Transverse colon (tissue), 4 donors: ENCODE measurements at regions not wholly inside any gene's neighbourhood (a gene's known extent, or its start where the extent isn't known, plus 50 kb on each side); places are given as distances from the start of the nearest gene placed in this dataset.

ENCODE experiments used
- CTCF ChIP-seq, 5 experiments: fragments of 200-600 bp in 3 of 5; fragments of 450-650 bp in 2 of 5; sonication (generic) in 3 of 5; IDR thresholded peaks; 1 replicate in 2 of 5; 2 replicates in 3 of 5; pipeline ENCODE4 v1.5.1; 2016 to 2017; ENCODE audit warnings: antibody characterized with exemption in 5 of 5, inconsistent platforms in 3 of 5, mild to moderate bottlenecking in 2 of 5, moderate library complexity in 1 of 5
- EP300 ChIP-seq: sonication (generic); formaldehyde crosslinking; IDR thresholded peaks from one replicate; pipeline ENCODE4 v1.6.1; 2017; ENCODE audit warnings: antibody characterized with exemption, low read depth
- POLR2A ChIP-seq: fragments of 450-650 bp; IDR thresholded peaks from one replicate; pipeline ENCODE4 v1.6.1; 2016; ENCODE audit warnings: antibody characterized with exemption, mild to moderate bottlenecking, moderate library complexity
- POLR2AphosphoS5 ChIP-seq, 3 donors: sonication (generic); formaldehyde crosslinking; IDR thresholded peaks; one replicate each; pipeline ENCODE4 v1.6.1; 2016; ENCODE audit warnings: antibody characterized with exemption in 3 of 3

DNA sequence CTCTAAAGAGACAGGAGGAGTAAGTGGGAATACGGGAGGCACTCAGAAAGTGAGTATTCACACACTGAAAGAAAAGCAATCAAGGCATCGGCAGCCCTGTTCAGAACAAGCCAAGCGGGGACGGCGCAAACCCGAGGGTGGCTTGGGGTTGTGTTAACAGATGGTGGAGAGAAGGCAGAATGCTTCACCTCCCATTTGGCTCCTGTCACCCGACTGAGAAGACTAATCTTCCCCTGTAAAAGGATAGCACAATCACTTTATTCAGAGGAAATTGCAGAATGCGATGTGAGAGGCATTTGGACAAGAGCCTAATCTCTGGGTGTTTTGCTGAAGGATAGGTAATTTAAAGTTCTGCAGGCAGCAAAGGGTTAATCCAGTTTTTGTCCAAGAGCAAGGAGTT, 119.3 kb upstream of the WSCD1 start:
- no peak for TF ChIP-seq CTCF (IDR thresholded peaks at IDR 0.05)
- TF ChIP-seq POLR2A: no peak
- TF ChIP-seq EP300: no peak
- TF ChIP-seq POLR2AphosphoS5 (IDR thresholded peaks at IDR 0.05): no peak
